ENCODE measurements at regions not wholly inside any gene's neighbourhood (a gene's known extent, or its start where the extent isn't known, plus 50 kb on each side); places are given as distances from the start of the nearest gene placed in this dataset.
"Not testable (repeated sequence)": the region's sequence is repeated elsewhere in the genome, so short reads cannot be mapped to it uniquely, and the experiment has no call there.

- not testable (repeated sequence) for TF ChIP-seq POLR2A (IDR thresholded peaks at IDR 0.05; ENCODE audit: low read length); GATA1 (IDR thresholded peaks at IDR 0.05; ENCODE audit: low read depth, low read length)
Measured at GRCh38 chr11:67797726-67798521, 123.5 kb upstream of the ALDH3B2 start.

All from erythroblast (primary cell).